HEK293 (cell line): ENCODE measurements at regions not wholly inside any gene's neighbourhood (a gene's known extent, or its start where the extent isn't known, plus 50 kb on each side); places are given as distances from the start of the nearest gene placed in this dataset.
"Not testable (repeated sequence)": the region's sequence is repeated elsewhere in the genome, so short reads cannot be mapped to it uniquely, and the experiment has no call there.

Experiments
- CTCF ChIA-PET: fragments of 350-600 bp; formaldehyde crosslinking; extraction: SDS; loops from one replicate; lab custom pipeline; 2021; ENCODE audit warnings: antibody characterized with exemption; lab: Yijun Ruan, JAX
- POLR2A ChIA-PET: fragments of 300-600 bp; formaldehyde crosslinking; extraction: SDS; loops from one replicate; lab custom pipeline; 2020; ENCODE audit warnings: antibody characterized with exemption, inconsistent platforms; lab: Yijun Ruan, JAX
- H3K27ac ChIP-seq: fragments of 200-500 bp; sonication (Bioruptor generic); 2 replicates; pipeline ENCODE4 v1.5.1; 2014; ENCODE audit warnings: low read depth, low read length, control low read depth, inconsistent platforms; ENCODE audit errors: extremely low read depth
- H3K36me3 ChIP-seq, 2 experiments: fragments of 200-500 bp in 1 of 2; sonication (Bioruptor generic) in 1 of 2; 1 replicate in 1 of 2; 2 replicates in 1 of 2; pipeline ENCODE4 v1.5.1; 2014 to 2017; ENCODE audit warnings: inconsistent platforms in 2 of 2, low read length in 2 of 2; ENCODE audit not compliant: control insufficient read depth in 2 of 2, insufficient read depth in 1 of 2
- H3K4me1 ChIP-seq: fragments of 200-500 bp; sonication (Bioruptor generic); 2 replicates; pipeline ENCODE4 v1.5.1; 2014; ENCODE audit warnings: mild to moderate bottlenecking, low read length, inconsistent platforms; ENCODE audit not compliant: control insufficient read depth, insufficient read depth
- H3K4me3 ChIP-seq: 2 replicates; pipeline ENCODE4 v1.5.1; 2011; ENCODE audit warnings: low read depth, mild to moderate bottlenecking, control low read depth, low read length, moderate library complexity
- H3K9me3 ChIP-seq: fragments of 200-500 bp; sonication (Bioruptor generic); 2 replicates; pipeline ENCODE4 v1.5.1; 2014; ENCODE audit warnings: low read depth, low read length, inconsistent platforms; ENCODE audit not compliant: control insufficient read depth, insufficient read depth
- GFI1B ChIP-seq: fragments of 450-650 bp; formaldehyde crosslinking; IDR thresholded peaks from 2 replicates; pipeline ENCODE4 v1.5.1; 2016; ENCODE audit warnings: missing biosample characterization, missing genetic modification characterization
- GLIS1 ChIP-seq: fragments of 450-650 bp; formaldehyde crosslinking; IDR thresholded peaks from 2 replicates; pipeline ENCODE4 v1.5.1; 2016; ENCODE audit warnings: missing biosample characterization, missing genetic modification characterization
- KLF10 ChIP-seq: fragments of 450-650 bp; IDR thresholded peaks from 2 replicates; pipeline ENCODE4 v1.5.1; 2018; ENCODE audit warnings: missing biosample characterization, mild to moderate bottlenecking, missing genetic modification characterization
- MEIS1 ChIP-seq: sonication (generic); formaldehyde crosslinking; IDR thresholded peaks from 2 replicates; pipeline ENCODE4 v1.8.1; 2022; ENCODE audit warnings: missing genetic modification reagents, mild to moderate bottlenecking, borderline replicate concordance
- PRDM1 ChIP-seq: fragments of 450-650 bp; formaldehyde crosslinking; IDR thresholded peaks from 2 replicates; pipeline ENCODE4; 2016; ENCODE audit warnings: missing biosample characterization, missing genetic modification characterization
- REPIN1 ChIP-seq: fragments of 450-650 bp; formaldehyde crosslinking; IDR thresholded peaks from 2 replicates; pipeline ENCODE4 v1.5.1; 2017; ENCODE audit warnings: missing biosample characterization, missing genetic modification characterization, low read depth
- SP3 ChIP-seq: fragments of 450-650 bp; formaldehyde crosslinking; IDR thresholded peaks from 2 replicates; pipeline ENCODE4 v1.5.1; 2016; ENCODE audit warnings: missing biosample characterization, missing genetic modification characterization
- ZBTB20 ChIP-seq: fragments of 450-650 bp; formaldehyde crosslinking; IDR thresholded peaks from 2 replicates; pipeline ENCODE4 v1.5.1; 2016; ENCODE audit warnings: missing biosample characterization, missing genetic modification characterization
- ZNF24 ChIP-seq: fragments of 450-650 bp; formaldehyde crosslinking; IDR thresholded peaks from 2 replicates; pipeline ENCODE4 v1.5.1; 2016; ENCODE audit warnings: missing biosample characterization, missing genetic modification characterization
- ZNF366 ChIP-seq: fragments of 450-650 bp; formaldehyde crosslinking; conservative IDR thresholded peaks from 2 replicates; pipeline ENCODE4 v1.5.1; 2016; ENCODE audit warnings: missing biosample characterization, missing genetic modification characterization
- ZNF529 ChIP-seq: fragments of 450-650 bp; formaldehyde crosslinking; IDR thresholded peaks from 2 replicates; pipeline ENCODE4 v1.5.1; 2017; ENCODE audit warnings: missing genetic modification characterization, missing biosample characterization; ENCODE audit not compliant: insufficient replicate concordance
- ZNF549 ChIP-seq: fragments of 450-650 bp; IDR thresholded peaks from 2 replicates; pipeline ENCODE4 v1.5.1; 2018; ENCODE audit warnings: missing biosample characterization, missing genetic modification characterization, mild to moderate bottlenecking, inconsistent platforms, moderate library complexity
- ZNF560 ChIP-seq: fragments of 450-650 bp; formaldehyde crosslinking; IDR thresholded peaks from 2 replicates; pipeline ENCODE4 v1.5.1; 2017; ENCODE audit warnings: missing biosample characterization, missing genetic modification characterization, borderline replicate concordance
- ZNF600 ChIP-seq: fragments of 450-650 bp; formaldehyde crosslinking; IDR thresholded peaks from 2 replicates; pipeline ENCODE4 v1.5.1; 2016; ENCODE audit warnings: missing biosample characterization, missing genetic modification characterization
- ZNF670 ChIP-seq: fragments of 450-650 bp; formaldehyde crosslinking; IDR thresholded peaks from 2 replicates; pipeline ENCODE4 v1.5.1; 2016; ENCODE audit warnings: missing biosample characterization, missing genetic modification characterization, low read depth
- ZNF843 ChIP-seq: fragments of 450-650 bp; formaldehyde crosslinking; IDR thresholded peaks from 2 replicates; pipeline ENCODE4 v1.5.1; 2016; ENCODE audit warnings: missing biosample characterization, missing genetic modification characterization
- TF ChIP-seq, protein P1 (sequence below): fragments of 450-650 bp; formaldehyde crosslinking; IDR thresholded peaks from 2 replicates; pipeline ENCODE4 v1.5.1; 2016; ENCODE audit warnings: missing biosample characterization, missing genetic modification characterization
- TF ChIP-seq, protein P2 (sequence below): fragments of 450-650 bp; formaldehyde crosslinking; IDR thresholded peaks from 2 replicates; pipeline ENCODE4 v1.5.1; 2016; ENCODE audit warnings: missing biosample characterization, missing genetic modification characterization, low read depth
- TF ChIP-seq, protein P3 (sequence below): fragments of 450-650 bp; formaldehyde crosslinking; IDR thresholded peaks from 2 replicates; pipeline ENCODE4 v1.5.1; 2016; ENCODE audit warnings: missing biosample characterization, missing genetic modification characterization
- TF ChIP-seq, protein P4 (sequence below): fragments of 450-650 bp; IDR thresholded peaks from 2 replicates; pipeline ENCODE4 v1.5.1; 2018; ENCODE audit warnings: missing biosample characterization, mild to moderate bottlenecking, missing genetic modification characterization

DNA sequence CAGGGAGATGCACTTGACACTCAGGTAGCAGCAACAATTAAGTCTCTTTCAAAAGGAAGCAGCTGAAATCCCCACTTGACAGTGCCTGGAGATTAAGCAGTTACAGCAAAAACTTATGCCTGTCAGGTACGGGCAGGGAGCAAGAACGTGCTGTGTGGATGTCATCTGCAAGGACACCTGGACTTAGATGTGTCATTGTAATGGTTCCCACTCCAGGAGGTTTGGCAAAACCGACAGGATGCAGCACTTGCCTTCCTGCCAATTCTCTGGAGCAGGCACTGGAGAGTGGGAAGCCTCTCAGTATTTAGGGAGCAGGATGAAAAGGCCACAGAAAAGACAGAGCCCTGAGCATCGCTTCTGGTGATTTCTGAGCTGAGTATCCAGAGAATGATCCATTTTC, 292.4 kb downstream of the PDCD6IP start:
- H3K4me3 ChIP-seq: no peak overlapping the region
- no peak overlapping the region for H3K27ac ChIP-seq
- H3K4me1 ChIP-seq: no peaks in the 10 kb centered on the region
- ChIA-PET CTCF (no interaction called here), POLR2A (no interaction called here)
- no peaks in the 10 kb centered on the region for H3K36me3 ChIP-seq
- TF ChIP-seq GFI1B (tag by site-specific recombination) (no peak), GLIS1 (tag by site-specific recombination) (no peak), ZNF529 (tag by site-specific recombination) (no peak), REPIN1 (tag by site-specific recombination) (no peak), PRDM1 (tag by site-specific recombination) (no peak), MEIS1 (no peak), ZNF843 (tag by site-specific recombination) (no peak), ZNF549 (tag by site-specific recombination) (no peak), SP3 (tag by site-specific recombination) (no peak)
- TF ChIP-seq, protein P1, sequence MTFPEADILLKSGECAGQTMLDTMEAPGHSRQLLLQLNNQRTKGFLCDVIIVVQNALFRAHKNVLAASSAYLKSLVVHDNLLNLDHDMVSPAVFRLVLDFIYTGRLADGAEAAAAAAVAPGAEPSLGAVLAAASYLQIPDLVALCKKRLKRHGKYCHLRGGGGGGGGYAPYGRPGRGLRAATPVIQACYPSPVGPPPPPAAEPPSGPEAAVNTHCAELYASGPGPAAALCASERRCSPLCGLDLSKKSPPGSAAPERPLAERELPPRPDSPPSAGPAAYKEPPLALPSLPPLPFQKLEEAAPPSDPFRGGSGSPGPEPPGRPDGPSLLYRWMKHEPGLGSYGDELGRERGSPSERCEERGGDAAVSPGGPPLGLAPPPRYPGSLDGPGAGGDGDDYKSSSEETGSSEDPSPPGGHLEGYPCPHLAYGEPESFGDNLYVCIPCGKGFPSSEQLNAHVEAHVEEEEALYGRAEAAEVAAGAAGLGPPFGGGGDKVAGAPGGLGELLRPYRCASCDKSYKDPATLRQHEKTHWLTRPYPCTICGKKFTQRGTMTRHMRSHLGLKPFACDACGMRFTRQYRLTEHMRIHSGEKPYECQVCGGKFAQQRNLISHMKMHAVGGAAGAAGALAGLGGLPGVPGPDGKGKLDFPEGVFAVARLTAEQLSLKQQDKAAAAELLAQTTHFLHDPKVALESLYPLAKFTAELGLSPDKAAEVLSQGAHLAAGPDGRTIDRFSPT (tag by site-specific recombination): no peak
- H3K9me3 ChIP-seq: no peaks in the 10 kb centered on the region

DNA sequence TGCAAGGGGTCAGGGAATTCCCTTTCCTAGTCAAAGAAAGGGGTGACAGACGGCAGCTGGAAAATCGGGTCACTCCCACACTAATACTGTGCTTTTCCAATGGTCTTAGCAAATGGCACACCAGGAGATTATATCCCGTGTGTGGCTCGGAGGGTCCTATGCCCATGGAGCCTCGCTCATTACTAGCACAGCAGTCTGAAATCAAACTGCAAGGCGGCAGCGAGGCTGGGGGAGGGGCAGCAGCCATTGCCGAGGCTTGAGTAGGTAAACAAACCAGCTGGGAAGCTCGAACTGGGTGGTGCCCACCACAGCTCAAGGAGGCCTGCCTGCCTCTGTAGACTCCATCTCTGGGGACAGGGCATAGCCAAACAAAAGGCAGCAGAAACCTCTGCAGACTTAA, 295.9 kb downstream of the PDCD6IP start:
- CTCF ChIA-PET: interaction anchor here (0.6 to 0.7 kb wide), 2 partner anchors 49 to 108 kb away, joined by 3 read pairs; no protein-coding TSS in a partner anchor

DNA sequence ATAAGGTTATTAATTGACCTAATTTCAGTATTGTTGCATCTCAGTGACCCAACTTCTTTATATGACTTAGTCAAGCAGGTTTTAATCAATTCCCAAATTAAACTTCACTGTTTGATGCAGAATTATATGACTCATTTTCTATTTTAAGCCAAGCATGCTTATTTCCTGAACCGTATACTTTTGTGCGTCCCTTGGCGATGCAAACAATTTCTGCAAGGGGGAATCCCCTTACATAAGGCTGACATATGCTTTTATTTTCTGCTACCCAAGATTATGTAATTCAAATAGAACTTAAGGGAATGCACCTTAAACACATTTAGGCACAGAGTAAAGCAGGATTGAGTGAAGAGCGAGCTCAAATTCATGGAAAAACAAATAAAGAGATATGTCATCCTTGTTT, 303.9 kb downstream of the PDCD6IP start:
- ChIA-PET CTCF (no interaction called here), POLR2A (no interaction called here)
- H3K9me3 ChIP-seq: no peaks in the 10 kb centered on the region
- no peak overlapping the region for H3K4me3 ChIP-seq
- no peak overlapping the region for H3K27ac ChIP-seq
- H3K36me3 ChIP-seq: no peaks in the 10 kb centered on the region
- no peaks in the 10 kb centered on the region for H3K4me1 ChIP-seq
- TF ChIP-seq ZNF366 (tag by site-specific recombination): no peak
- no peak for TF ChIP-seq KLF10 (tag by site-specific recombination)
- TF ChIP-seq ZBTB20: no peak
- TF ChIP-seq, protein P2, sequence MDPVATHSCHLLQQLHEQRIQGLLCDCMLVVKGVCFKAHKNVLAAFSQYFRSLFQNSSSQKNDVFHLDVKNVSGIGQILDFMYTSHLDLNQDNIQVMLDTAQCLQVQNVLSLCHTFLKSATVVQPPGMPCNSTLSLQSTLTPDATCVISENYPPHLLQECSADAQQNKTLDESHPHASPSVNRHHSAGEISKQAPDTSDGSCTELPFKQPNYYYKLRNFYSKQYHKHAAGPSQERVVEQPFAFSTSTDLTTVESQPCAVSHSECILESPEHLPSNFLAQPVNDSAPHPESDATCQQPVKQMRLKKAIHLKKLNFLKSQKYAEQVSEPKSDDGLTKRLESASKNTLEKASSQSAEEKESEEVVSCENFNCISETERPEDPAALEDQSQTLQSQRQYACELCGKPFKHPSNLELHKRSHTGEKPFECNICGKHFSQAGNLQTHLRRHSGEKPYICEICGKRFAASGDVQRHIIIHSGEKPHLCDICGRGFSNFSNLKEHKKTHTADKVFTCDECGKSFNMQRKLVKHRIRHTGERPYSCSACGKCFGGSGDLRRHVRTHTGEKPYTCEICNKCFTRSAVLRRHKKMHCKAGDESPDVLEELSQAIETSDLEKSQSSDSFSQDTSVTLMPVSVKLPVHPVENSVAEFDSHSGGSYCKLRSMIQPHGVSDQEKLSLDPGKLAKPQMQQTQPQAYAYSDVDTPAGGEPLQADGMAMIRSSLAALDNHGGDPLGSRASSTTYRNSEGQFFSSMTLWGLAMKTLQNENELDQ: no peak
- TF ChIP-seq, protein P3, sequence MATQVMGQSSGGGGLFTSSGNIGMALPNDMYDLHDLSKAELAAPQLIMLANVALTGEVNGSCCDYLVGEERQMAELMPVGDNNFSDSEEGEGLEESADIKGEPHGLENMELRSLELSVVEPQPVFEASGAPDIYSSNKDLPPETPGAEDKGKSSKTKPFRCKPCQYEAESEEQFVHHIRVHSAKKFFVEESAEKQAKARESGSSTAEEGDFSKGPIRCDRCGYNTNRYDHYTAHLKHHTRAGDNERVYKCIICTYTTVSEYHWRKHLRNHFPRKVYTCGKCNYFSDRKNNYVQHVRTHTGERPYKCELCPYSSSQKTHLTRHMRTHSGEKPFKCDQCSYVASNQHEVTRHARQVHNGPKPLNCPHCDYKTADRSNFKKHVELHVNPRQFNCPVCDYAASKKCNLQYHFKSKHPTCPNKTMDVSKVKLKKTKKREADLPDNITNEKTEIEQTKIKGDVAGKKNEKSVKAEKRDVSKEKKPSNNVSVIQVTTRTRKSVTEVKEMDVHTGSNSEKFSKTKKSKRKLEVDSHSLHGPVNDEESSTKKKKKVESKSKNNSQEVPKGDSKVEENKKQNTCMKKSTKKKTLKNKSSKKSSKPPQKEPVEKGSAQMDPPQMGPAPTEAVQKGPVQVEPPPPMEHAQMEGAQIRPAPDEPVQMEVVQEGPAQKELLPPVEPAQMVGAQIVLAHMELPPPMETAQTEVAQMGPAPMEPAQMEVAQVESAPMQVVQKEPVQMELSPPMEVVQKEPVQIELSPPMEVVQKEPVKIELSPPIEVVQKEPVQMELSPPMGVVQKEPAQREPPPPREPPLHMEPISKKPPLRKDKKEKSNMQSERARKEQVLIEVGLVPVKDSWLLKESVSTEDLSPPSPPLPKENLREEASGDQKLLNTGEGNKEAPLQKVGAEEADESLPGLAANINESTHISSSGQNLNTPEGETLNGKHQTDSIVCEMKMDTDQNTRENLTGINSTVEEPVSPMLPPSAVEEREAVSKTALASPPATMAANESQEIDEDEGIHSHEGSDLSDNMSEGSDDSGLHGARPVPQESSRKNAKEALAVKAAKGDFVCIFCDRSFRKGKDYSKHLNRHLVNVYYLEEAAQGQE: no peak
- no peak for TF ChIP-seq ZNF670 (tag by site-specific recombination)
- TF ChIP-seq, protein P4, sequence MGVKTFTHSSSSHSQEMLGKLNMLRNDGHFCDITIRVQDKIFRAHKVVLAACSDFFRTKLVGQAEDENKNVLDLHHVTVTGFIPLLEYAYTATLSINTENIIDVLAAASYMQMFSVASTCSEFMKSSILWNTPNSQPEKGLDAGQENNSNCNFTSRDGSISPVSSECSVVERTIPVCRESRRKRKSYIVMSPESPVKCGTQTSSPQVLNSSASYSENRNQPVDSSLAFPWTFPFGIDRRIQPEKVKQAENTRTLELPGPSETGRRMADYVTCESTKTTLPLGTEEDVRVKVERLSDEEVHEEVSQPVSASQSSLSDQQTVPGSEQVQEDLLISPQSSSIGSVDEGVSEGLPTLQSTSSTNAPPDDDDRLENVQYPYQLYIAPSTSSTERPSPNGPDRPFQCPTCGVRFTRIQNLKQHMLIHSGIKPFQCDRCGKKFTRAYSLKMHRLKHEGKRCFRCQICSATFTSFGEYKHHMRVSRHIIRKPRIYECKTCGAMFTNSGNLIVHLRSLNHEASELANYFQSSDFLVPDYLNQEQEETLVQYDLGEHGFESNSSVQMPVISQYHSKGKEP (tag by site-specific recombination): no peak
- no peak for TF ChIP-seq ZNF560 (tag by site-specific recombination)
- no peak for TF ChIP-seq ZNF600 (tag by site-specific recombination)
- no peak for TF ChIP-seq ZNF24

More for the DNA sequence above, 295.9 kb downstream of the PDCD6IP start:
- H3K36me3 ChIP-seq, H3K9me3 ChIP-seq, H3K4me1 ChIP-seq, H3K4me3 ChIP-seq, H3K27ac ChIP-seq, POLR2A ChIA-PET: not testable (repeated sequence)
